ENCODE measurements at regions not wholly inside any gene's neighbourhood (a gene's known extent, or its start where the extent isn't known, plus 50 kb on each side); places are given as distances from the start of the nearest gene placed in this dataset.

DNA sequence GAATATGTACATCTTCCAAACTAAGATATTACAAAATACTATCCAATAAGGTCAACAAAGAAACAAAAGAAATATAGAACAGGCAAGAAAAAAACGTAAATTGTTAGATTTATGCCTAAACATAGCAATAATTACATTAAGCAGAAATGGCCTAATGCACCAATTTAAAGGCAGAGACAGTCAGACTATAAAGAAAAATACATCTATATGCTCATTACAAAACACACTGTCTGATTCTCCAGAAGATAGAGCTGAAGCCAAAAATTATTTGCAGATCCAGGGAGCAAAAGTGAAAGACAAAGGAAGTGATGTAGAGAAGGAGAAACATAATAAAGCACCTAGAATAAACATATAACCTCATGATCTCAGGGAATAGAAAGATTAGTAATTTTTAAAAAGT is 246.9 kb downstream of the PAPSS1 start:
- WGBS (ENCODE audit: insufficient coverage), result no CpG with 5 or more reads among the region's 1 CpG
- Mint-ChIP-seq H3K4me1 (no peaks in the 10 kb centered on the region), H3K9me3 (peaks cover 2 to 12% (median 4%) of the 10 kb centered on the region in 7 donors), H3K36me3 (no peaks in the 10 kb centered on the region), H3K4me3 (no peak overlapping the region), H3K27me3 (ENCODE audit: low read depth in 3 of 3) (no peaks in the 10 kb centered on the region), H3K27ac (no peak overlapping the region)
- Histone ChIP-seq H3K9ac (ENCODE audit: insufficient read depth, low read length, poor library complexity, severe bottlenecking) (no peak overlapping the region), H3K4me2 (replicated peaks; ENCODE audit: extremely low read depth, low read length, poor library complexity, severe bottlenecking) (no peak overlapping the region), H3K36me3 (replicated peaks in 1 of 2; ENCODE audit: control insufficient read depth in 1 of 2, insufficient read depth in 2 of 2, low read length in 2 of 2) (no peaks in the 10 kb centered on the region), H3K4me3 (replicated peaks in 1 of 3; ENCODE audit: low read depth in 2 of 3, low read length in 3 of 3) (no peak overlapping the region), H3K9me3 (replicated peaks in 1 of 2; ENCODE audit: control insufficient read depth in 1 of 2, insufficient read depth in 1 of 2, low read length in 2 of 2) (peaks cover 0 to 8% of the 10 kb centered on the region in 2 donors), H3K27me3 (ENCODE audit: control insufficient read depth in 2 of 2, insufficient read depth in 2 of 2, low read length in 2 of 2) (no peaks in the 10 kb centered on the region), H2AFZ (ENCODE audit: insufficient read depth, low read depth, low read length, poor library complexity, severe bottlenecking) (no peak overlapping the region), H3K4me1 (ENCODE audit: control insufficient read depth in 1 of 2, insufficient read depth in 2 of 2, low read length in 2 of 2) (no peaks in the 10 kb centered on the region), H3K27ac (ENCODE audit: low read depth in 1 of 2, low read length in 2 of 2) (no peak overlapping the region), H4K20me1 (ENCODE audit: insufficient read depth, low read length) (no peaks in the 10 kb centered on the region), H3K79me2 (ENCODE audit: insufficient read depth, low read length) (no peaks in the 10 kb centered on the region)
- intact Hi-C loops (cut with micrococcal nuclease), result no loop called here
- no peak for DNase-seq
- TF ChIP-seq, protein P1, sequence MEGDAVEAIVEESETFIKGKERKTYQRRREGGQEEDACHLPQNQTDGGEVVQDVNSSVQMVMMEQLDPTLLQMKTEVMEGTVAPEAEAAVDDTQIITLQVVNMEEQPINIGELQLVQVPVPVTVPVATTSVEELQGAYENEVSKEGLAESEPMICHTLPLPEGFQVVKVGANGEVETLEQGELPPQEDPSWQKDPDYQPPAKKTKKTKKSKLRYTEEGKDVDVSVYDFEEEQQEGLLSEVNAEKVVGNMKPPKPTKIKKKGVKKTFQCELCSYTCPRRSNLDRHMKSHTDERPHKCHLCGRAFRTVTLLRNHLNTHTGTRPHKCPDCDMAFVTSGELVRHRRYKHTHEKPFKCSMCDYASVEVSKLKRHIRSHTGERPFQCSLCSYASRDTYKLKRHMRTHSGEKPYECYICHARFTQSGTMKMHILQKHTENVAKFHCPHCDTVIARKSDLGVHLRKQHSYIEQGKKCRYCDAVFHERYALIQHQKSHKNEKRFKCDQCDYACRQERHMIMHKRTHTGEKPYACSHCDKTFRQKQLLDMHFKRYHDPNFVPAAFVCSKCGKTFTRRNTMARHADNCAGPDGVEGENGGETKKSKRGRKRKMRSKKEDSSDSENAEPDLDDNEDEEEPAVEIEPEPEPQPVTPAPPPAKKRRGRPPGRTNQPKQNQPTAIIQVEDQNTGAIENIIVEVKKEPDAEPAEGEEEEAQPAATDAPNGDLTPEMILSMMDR (IDR thresholded peaks at IDR 0.05), result no peak

DNA sequence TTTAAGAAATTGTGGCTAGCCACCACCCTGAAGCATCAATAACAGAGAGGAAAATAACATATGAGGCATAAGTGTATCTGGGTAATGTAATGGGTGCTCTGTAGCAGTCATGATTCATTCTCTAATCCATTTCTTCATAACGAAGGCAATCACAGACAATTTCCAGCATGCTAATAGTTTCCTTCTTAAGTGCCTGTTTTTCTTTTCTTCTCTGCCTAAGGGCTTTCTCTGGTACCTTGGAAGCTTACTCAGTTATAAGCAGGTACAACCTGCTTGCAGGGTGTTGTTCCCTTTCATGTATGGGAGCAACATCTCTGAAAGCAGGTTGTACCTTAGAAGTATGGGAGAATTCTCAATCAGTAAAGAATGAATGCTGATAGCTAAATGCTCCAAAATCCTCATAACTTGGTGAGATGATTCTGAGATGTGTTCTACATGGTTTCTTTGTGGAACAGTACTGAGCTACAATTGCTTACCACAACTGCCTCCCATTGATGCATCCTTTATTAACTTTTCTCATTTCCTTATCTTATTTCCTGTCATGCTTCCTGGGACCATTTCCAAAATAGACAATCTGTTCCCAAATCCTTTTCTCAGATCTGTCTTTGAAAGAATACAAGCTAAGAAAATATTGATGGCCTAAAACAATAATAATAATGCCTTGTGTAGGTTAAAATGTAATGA is 247.6 kb downstream of the PAPSS1 start:
- no peak overlapping the region for H3K9ac ChIP-seq (ENCODE audit: insufficient read depth, low read length, poor library complexity, severe bottlenecking)
- H3K27me3 Mint-ChIP-seq (ENCODE audit: low read depth in 3 of 3), result no peaks in the 10 kb centered on the region
- H3K36me3 ChIP-seq (replicated peaks in 1 of 2; ENCODE audit: control insufficient read depth in 1 of 2, insufficient read depth in 2 of 2, low read length in 2 of 2), result no peaks in the 10 kb centered on the region

More for the DNA sequence above, 247.6 kb downstream of the PAPSS1 start:
- no peak overlapping the region for H2AFZ ChIP-seq (ENCODE audit: insufficient read depth, low read depth, low read length, poor library complexity, severe bottlenecking)
- Mint-ChIP-seq H3K4me1 (no peaks in the 10 kb centered on the region), H3K9me3 (peaks cover 2 to 9% (median 4%) of the 10 kb centered on the region in 7 donors), H3K36me3 (no peaks in the 10 kb centered on the region), H3K4me3 (no peak overlapping the region), H3K27ac (no peak overlapping the region)
- H4K20me1 ChIP-seq (ENCODE audit: insufficient read depth, low read length), result no peaks in the 10 kb centered on the region
- H3K27me3 ChIP-seq (ENCODE audit: control insufficient read depth in 2 of 2, insufficient read depth in 2 of 2, low read length in 2 of 2), result no peaks in the 10 kb centered on the region
- H3K27ac ChIP-seq (ENCODE audit: low read depth in 1 of 2, low read length in 2 of 2), result no peak overlapping the region
- TF ChIP-seq, protein P1 (IDR thresholded peaks at IDR 0.05), result no peak
- no peaks in the 10 kb centered on the region for H3K4me1 ChIP-seq (ENCODE audit: control insufficient read depth in 1 of 2, insufficient read depth in 2 of 2, low read length in 2 of 2)
- intact Hi-C loops (cut with micrococcal nuclease), result no loop called here
- H3K4me2 ChIP-seq (replicated peaks; ENCODE audit: extremely low read depth, low read length, poor library complexity, severe bottlenecking), result no peak overlapping the region
- WGBS (ENCODE audit: insufficient coverage), result no CpG with 5 or more reads among the region's 1 CpG
- no peaks in the 10 kb centered on the region for H3K79me2 ChIP-seq (ENCODE audit: insufficient read depth, low read length)
- no peak overlapping the region for H3K4me3 ChIP-seq (replicated peaks in 1 of 3; ENCODE audit: low read depth in 2 of 3, low read length in 3 of 3)
- DNase-seq, result no peak
- H3K9me3 ChIP-seq (replicated peaks in 1 of 2; ENCODE audit: control insufficient read depth in 1 of 2, insufficient read depth in 1 of 2, low read length in 2 of 2), result peaks cover 0 to 7% of the 10 kb centered on the region in 2 donors
